Nucleus accumbens (tissue), 56 donors: ENCODE measurements at regions not wholly inside any gene's neighbourhood (a gene's known extent, or its start where the extent isn't known, plus 50 kb on each side); places are given as distances from the start of the nearest gene placed in this dataset.
"Not testable (repeated sequence)": the region's sequence is repeated elsewhere in the genome, so short reads cannot be mapped to it uniquely, and the experiment has no call there.

Experiments
- DNase-seq, 56 donors: peaks; one replicate each; lab custom pipeline; 2025; lab: John Stamatoyannopoulos, UW

DNA sequence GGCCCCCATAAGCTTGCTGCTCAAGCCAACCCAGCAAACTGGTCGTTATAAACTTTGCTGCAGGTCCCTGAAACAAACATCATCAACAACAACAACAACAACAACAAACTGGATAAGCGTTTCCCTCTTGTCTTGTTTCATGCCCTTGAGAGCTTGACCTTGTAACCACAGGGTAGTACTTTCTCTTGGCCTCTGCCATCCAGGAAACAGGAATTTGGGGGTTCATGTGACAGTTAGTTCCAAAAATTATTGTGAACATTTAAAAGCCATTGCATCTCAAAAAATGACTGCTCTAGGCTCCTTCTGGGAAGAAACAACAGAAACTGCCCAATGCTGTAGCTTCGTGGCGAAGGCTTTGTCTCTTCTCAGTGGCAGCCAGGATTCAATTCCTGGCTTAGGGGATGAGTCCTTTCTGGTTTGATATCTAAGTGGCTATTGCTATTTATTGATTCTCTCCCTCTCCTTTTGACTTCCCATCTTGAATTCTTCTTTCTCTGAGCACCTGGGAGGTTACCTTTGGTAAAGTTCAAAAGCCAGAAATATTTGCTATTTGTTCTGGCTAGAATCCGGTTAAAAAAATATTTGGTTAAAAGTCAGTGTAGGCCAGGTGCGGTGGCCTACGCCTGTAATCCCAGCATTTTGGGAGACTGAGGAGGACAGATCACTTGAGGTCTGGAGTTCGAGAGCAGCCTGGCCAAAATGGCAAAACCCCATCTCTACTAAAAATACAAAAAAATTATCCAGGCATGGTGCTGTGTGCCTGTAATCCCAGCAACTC is 52.0 kb upstream of the CPM start:
- no peak for DNase-seq

DNA sequence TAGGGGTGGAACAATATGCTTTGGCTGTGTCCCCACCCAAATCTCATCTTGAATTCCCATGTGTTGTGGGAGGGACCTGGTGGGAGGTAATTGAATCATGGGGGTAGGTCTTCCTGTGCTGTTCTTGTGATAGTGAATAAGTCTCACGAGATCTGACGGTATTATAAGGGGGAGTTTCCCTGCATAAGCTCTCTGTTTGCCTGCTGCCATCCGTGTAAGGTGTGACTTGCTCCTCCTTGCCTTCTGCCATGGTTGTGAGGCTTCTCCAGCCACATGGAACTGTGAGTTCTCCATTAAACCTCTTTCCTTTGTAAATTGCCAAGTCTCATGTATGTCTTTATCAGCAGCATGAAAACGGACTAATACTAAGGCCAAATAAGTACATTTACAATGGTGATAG is 64.6 kb upstream of the CPM start:
- not testable (repeated sequence) for DNase-seq

DNA sequence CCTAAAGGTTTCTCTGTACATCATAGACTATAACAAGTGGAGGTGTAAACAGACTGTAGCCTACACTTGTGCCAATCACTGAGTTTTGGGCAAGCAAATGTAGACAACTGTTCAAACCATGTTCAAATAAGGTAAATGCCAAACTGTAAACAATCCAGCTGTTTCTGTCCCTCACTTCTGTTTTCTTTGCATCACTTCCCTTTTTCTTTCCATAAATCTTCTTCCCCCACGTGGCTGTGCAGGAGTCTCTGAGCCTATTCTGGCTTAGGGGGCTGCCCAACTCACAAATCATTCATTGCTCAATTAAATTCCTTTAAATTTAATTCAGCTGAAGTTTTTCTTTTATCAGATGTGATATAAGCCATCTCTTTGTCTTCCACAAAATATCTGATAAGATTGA is 65.1 kb upstream of the CPM start:
- no peak for DNase-seq

DNA sequence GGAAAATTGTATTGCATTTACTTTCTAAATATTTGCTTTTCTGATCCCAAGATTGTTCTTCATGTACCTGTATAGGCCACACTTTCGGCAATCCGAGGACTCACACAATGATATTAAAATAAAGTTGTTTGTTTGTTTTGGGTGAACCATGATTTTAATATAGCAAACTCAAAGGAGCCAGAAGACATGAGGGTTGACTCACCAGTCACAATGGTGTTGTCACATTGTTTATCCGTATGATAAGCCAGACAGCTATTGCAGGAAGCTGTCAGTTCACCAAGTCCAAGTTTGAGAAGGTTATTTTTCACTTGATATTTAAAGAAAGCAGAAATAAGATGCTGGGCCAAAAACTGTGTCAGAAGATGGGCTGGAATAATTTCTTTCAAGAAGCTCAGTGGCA is 67.1 kb upstream of the CPM start:
- DNase-seq, result no peak

DNA sequence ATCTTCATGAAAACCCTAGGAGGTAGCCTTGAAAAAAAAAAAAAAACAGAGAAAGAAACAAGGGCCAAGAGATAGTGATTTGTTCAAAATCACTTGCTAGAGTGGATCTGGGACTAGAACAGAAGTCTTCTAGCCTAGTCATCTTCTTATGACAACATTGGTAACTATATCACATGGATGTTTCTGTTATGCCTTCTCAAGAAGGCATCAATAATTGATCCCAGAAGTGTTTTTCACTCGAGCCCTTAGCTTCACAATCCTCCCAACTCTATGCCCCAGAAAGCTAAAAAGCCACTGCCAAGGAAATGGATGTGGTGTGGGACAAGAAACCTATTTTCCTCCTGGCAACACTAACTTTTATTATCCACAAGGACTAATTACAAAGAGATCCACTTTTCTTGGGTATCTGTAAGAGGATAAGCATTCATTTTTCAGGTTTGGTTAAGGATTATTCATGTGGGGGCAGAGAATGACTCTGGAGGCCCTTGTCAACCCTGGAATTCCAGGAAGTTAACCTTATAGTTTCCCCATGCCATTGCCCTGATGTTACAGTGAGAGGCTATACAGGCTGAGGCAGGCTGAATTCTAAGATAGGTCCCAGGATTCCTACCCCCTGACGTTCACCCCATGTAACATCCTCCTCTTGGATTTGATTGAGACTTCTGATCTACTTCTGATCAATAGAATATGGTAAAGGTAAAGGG is 67.7 kb upstream of the CPM start:
- no peak for DNase-seq

DNA sequence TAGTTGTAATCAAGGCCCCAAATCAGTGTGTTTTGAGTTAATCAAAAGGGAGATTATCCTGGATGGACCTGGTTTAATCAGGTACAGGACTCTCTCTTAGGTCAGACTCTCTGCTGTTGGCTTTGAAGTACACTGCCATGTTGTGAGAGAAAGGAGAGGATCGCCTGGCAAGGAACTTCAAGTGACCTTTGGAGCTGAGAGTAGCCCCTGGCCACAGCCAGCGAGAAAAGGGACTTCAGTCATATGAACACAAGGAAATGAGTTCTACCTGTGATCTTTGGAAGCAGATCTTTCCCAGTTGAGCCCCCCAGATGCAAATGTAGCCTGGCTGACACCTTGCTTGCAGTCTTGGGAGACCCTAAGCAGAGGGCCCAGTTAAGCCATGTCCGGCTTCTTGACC is 68.3 kb upstream of the CPM start:
- DNase-seq, result no peak

DNA sequence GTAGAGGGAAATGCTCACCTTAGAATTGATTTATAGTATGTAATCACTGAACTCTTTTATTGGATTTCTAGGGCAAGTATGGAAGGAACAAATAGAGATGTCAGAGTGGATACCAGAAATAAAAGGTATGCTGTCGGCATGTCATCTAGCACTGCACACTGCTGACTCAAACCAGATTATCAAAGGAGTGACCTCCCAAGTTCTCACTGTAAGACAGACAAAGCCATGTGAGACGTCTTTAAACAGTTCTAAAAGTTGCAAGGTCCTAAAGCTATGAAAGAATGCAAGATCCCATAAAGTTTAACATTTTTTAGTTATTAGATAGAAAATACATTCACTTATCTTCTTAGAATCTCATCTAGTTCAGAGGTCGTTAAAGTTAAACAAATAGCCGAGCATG is 70.0 kb upstream of the CPM start:
- no peak for DNase-seq

DNA sequence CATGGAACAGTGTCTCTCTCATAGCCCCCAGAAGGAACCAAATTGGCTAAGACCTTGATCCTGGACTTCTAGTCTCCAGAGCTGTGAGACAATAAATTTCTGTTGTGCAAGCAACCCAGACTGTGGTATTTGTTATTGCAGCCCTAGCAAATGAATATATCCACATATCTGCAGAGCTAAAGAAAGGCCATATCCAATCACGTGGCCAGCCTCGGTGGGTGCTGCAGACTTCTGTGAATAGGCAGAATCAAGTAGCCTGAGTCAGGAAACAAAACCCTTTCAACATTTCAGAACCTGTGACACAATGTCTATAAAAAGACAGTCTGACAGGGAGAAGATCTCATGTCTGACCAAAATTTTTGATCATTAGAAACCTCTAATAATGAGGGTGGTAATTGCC is 71.0 kb upstream of the CPM start:
- DNase-seq, result no peak

DNA sequence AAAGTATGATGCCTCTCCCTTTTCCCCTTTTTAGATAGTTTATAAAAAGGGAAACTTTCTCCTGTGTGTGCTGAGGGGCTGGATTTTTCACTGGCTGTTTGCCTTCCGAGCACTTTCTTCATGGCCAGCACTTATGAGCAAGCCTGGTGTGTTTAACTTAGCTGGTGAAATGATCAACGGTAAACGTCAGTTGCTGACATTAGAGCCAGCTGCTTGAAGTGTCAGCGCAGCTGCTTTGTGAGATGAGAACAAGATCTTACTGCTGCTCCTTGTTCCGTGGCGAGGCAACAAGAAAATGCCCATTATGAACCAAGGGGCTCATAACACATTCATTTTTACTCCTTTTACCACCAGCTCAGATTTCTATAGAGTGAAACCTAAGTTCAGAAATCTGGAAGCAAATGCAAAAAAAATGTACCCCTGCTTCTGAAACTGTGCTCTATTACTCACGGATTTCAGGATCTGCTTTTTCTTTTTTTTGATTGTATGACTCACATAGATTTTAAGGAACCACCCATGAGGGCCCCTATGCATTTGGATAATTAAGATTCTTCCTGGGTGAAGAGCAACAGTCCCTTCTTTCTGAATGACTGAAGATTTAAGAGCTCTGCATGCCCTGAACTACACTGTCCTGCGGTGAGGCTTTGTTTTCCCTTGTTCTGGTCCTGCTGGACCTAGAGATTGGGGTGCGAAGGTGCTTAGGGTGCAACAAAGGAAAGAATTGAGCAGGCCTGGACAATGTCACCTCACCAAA is 74.3 kb upstream of the CPM start:
- no peak for DNase-seq

DNA sequence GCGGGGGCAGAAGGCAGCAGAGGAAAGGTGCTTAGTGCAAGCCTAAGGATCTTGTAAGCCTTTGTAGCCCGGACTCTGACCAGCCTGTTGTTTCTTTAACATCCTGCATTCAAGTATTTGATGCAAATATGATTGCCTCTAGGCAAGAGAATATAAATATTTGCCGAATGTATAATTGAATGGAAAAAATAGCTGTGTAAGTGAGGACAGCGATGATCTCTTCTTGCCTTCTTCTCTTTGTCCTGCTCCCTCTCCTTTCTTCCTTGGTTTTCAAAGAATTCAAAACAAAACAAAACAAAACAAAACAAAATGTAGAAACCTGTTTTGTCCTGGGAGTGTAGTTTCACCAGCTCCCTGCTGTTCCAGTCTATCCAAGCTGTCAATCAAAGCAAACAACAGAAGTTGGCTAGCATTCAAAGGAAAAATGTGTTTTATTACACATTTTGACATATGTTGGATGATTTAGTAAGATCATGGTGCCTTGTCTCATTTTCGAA is 74.9 kb upstream of the CPM start:
- no peak for DNase-seq

DNA sequence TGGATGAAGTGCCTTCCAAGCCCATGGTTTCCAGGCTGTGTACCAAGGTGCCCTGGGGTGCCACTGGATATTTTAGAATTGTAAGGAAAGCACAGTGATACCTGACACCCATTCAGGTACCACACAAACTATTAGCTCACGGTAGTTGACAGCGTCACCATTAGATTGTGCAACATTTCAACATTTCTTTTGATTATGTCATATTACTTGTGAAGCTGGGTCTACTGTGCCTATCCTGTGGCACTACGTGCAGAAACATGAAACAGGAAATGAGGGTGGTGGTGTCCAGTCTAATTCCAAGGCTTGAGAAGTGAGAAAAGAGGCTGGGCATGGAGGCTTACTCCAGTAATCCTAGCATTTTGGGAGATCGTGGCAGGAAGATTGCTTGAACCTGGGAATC is 75.5 kb upstream of the CPM start:
- no peak for DNase-seq

DNA sequence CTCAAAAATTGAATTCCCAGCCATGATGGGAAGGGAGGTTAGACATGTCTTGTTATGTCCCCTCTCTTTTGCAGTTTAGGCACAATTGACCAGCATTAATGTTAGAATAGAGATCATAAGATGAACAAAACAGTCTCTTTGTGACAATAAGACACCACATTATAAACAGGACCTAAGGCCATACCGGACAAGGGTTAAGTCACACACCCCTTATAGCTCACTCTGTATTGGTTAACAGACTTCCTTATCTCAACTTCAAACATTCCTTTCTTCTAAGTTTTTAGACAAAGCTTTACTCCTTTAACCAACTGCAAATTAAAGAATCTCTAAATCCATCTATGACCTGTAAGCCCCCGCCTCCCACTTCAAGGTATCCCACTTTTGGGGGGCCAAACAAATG is 81.1 kb upstream of the CPM start:
- DNase-seq, result no peak

DNA sequence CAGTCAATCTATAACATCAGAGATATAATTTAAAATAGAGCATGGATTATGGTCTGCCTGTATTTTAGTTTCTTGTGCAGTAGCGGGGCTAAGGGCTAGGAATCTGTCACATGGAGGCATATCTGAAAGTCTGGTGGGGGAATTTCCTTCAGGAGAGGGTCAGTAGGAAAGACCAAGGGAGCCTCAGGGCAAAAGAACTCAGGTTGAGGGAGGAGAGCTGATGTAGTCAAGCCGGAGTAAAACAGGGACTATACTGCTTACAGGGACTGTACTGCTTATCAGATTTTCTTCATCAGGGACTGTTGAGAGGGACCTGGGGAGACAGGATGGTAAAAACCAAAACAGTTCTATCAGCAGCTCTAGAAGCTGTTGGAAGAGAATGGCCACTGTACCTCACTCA is 82.0 kb upstream of the CPM start:
- no peak for DNase-seq

DNA sequence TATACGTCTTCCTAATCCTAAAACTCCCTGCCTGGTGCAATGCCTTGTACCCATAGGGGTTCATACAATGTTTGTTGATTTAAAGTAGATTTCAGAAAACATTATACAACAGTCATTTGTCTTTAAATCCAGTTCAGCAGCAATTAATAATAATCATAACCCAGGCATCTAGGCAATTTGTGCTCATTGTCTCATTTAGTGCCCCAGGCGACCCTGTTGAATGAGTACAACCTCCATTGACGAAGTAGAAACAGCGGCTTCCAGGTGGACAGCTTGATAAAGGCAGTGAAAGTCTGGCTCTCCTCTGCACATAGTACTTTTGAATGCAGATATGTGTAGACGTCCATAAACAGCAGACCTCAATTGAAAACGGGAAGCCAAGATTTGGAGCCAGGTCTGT is 82.9 kb upstream of the CPM start:
- DNase-seq, result no peak

DNA sequence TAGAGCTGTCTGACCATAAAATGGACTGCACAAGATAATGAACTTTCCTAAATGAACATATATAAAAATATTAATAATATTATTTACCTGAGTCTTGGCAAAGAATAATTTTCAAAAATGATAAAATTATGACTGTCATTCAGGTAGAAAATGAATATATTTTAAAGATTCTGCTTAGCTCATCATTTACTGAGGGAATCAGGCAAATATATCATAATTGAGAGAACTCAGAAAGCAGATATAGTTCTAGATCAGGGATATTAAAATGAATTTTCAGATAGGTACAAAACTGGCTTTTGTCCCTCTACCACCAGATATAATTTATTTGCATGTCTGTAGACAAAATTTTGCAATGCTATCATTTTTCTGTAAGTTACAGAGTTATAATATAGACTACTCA is 86.1 kb upstream of the CPM start:
- DNase-seq, result no peak

DNA sequence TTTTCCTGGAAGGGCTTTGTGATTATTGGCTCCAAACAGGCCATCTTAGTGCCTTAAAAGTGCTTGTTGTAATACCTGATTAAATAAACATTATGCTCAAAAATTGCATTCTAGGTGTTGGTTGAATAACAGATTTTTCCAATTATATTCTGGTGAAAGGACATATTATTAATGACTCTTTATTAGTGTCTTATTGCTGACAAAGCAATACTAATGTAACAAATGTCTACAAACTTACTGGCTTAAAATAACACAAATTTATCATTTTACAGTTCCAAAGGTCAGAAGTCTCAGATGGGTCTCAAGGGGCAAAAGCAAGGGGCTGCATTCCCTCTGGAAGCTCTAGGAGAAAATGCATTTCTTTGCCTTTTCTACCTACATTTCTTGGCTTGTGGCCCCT is 86.9 kb upstream of the CPM start:
- DNase-seq, result no peak

DNA sequence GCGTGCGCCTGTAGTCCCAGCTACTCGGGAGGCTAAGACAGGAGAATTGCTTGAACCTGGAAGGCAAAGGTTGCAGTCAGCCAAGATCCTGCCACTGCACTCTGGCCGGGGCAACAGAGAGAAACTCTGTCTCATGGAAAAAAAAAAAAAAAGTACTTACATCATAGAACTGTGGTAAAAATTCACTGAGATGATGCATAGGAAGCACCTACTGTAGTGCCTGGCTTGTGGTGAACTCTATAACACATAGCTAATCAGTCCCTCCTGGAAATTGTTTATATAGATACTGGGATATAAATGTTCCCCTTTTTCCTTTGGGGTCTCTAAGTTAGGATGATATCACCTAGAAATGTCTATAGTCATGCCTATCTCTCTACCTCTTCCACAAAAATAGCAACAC is 89.7 kb upstream of the CPM start:
- no peak for DNase-seq

DNA sequence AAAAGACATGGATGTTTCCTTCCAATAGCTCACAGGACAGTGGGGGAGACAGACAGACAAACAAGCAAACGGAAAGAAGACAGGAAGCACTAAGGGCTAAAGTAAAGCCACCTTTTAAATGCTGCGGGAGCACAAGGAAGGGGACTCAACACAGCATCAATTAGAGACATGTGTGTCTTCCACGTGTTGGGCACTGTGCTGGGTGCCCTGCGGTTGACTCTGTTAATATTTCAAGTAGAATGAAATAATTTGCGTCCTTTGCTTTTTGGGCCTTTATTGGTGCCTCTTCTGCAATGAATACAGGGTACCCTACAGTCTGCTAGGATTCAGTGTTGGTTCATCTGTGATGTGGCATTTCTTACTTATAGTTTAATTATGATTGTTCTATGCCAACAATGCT is 90.9 kb upstream of the CPM start:
- no peak for DNase-seq

DNA sequence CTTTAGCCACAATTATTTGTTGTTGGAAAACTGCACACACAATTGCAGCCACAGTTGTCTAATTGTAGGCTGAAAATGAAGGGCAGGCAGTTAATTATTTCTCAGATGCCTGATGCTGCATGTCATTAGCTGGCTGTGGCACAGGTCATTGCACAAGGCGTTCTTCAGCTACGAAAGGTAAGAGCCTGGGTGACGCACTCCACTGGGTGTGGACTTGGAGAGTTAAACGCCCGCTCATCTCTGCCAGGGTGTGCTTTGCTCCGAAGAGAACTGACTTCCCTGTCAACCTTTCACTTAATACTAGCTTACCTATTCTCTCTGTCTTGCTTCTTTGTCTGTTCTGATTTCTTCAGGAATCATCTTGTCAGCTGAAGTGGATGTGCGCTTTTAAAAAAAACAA is 91.4 kb upstream of the CPM start:
- peak in 20 of 56 donors; percentile 2 to 60 (median 14) for DNase-seq

DNA sequence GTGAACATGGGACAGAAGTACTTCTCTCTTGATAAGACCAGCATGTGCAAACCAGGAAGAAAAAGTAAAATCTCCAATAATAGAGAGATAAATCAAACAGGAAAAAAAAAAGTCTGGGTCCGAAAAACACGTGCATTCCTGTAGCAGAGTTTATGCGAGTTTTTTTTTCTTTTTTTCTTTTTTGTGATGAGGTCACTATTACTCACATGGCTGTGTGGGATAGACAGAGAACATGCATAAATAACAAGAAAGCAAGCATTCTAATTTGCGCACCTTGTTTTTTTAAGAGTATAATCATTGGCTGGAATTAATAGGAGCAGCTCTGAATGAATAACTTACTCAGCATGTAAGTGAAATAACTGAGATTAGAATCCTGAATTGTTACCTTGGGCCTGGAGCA is 91.9 kb upstream of the CPM start:
- DNase-seq, result no peak

DNA sequence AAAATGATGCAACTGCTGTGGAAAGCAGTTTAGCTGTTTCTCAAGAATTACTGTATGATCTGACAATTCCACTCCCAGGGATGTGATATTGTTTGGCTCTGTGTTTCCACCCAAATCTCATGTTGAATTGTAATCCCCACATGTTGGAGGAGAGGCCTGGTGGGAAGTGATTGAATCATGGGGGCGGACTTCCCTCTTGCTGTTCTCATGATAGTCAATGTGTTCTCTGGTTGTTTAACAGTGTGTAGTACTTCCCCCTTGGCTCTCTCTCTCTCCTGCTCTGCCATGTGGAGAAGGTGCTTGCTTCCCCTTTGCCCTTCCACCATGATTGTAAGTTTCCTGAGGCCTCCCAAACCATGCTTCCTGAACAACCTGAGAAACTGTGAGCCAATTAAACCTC is 93.4 kb upstream of the CPM start:
- no peak for DNase-seq
